Activated CD4-positive, alpha-beta T cell treated with anti-CD3 and anti-CD28 coated beads, Interleukin-2, amount 10 ng/mL, durations not matched to agents 24 days and 14 days (primary cell): ENCODE measurements at regions not wholly inside any gene's neighbourhood (a gene's known extent, or its start where the extent isn't known, plus 50 kb on each side); places are given as distances from the start of the nearest gene placed in this dataset.
"Not testable (repeated sequence)": the region's sequence is repeated elsewhere in the genome, so short reads cannot be mapped to it uniquely, and the experiment has no call there.

Experiments used
- DNase-seq: peaks from one replicate; pipeline ENCODE4 v3.0.0; 2022
- H3K27ac Mint-ChIP-seq: one replicate; pipeline ENCODE4 v1.8.0; 2022; ENCODE audit warnings: mild to moderate bottlenecking, mixed read lengths
- H3K27me3 Mint-ChIP-seq: one replicate; pipeline ENCODE4 v1.8.0; 2022; ENCODE audit warnings: mixed read lengths
- H3K36me3 Mint-ChIP-seq: one replicate; pipeline ENCODE4 v1.8.0; 2022; ENCODE audit warnings: low read depth, mild to moderate bottlenecking, mixed read lengths
- H3K4me1 Mint-ChIP-seq: one replicate; pipeline ENCODE4 v1.8.0; 2021; ENCODE audit warnings: mixed read lengths
- H3K4me3 Mint-ChIP-seq: one replicate; pipeline ENCODE4 v1.8.0; 2022; ENCODE audit warnings: mild to moderate bottlenecking, moderate library complexity, mixed read lengths
- H3K9me3 Mint-ChIP-seq: one replicate; pipeline ENCODE4 v1.8.0; 2021; ENCODE audit warnings: mixed read lengths
- intact Hi-C: fragments of 100-400 bp; cut with micrococcal nuclease; formaldehyde crosslinking; loops from one replicate; pipeline ENCODE4 v1.15.1; 2023

DNA sequence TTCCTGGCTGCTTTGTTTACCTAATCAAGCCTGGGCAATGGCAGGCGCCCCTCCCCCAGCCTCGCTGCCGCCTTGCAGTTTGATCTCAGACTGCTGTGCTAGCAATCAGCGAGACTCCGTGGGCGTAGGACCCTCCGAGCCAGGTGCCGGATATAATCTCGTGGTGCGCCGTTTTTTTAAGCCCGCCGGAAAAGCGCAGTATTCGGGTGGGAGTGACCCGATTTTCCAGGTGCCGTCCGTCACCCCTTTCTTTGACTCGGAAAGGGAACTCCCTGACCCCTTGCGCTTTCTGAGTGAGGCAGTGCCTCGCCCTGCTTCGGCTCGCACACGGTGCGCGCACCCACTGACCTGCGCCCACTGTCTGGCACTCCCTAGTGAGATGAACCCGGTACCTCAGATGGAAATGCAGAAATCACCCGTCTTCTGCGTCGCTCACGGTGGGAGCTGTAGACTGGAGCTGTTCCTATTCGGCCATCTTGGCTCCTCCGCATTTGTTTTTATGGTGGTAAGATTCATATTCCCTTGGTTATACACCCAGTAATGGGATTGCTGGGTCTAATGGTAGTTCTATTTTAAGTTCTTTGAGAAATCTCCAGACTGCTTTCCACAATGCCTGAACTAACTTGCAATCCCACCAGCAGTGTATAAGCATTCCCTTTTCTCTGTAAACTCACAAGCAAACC is 652.1 kb upstream of the LRFN5 start:
- DNase-seq, H3K36me3 Mint-ChIP-seq, H3K27me3 Mint-ChIP-seq, H3K27ac Mint-ChIP-seq, intact Hi-C loops, H3K4me1 Mint-ChIP-seq: not testable (repeated sequence)
- Mint-ChIP-seq H3K9me3 (peaks cover 17% of the 10 kb centered on the region), H3K4me3 (peak overlapping the region; percentile 44)

DNA sequence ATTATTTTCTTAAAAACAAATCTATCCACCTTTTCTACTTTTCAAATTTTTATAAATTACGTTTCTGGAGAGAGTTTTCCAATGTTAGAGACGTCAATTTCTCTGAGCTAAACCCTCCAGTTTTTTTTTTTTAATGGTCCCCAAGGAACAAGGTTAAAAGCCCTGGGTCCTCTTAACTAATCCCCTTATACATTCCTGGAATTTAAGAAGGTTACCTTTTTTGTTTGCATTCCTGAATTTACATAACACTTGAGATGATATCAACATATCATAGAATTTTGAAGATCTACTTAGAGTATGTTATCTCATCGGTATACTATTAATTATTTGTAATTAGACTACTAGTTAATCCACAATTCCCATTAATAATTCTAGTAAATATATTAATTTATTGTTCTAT is 662.2 kb upstream of the LRFN5 start:
- no peak for DNase-seq
- intact Hi-C loops, result no loop called here
- Mint-ChIP-seq H3K4me3 (no peak overlapping the region), H3K27ac (no peak overlapping the region), H3K36me3 (no peaks in the 10 kb centered on the region), H3K27me3 (no peaks in the 10 kb centered on the region), H3K4me1 (no peaks in the 10 kb centered on the region), H3K9me3 (no peaks in the 10 kb centered on the region)

DNA sequence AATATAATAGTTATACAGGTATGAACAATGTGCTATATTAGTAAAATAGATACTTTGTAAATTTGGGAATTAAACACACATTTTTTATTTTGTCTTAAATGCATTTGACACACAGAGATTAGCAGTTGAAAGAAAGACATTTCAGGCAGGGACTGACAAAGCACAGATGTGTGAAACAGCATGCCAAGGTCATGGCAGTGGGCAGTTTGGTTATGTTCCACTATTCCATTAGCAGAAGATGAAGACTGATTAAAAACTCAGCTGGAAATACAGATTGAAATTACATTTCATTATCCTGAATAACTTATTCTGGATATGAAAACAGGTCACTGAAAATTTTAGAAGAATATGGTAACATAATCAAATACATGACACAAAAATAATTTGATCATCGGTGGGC is 669.8 kb upstream of the LRFN5 start:
- Mint-ChIP-seq H3K36me3 (no peaks in the 10 kb centered on the region), H3K4me1 (no peaks in the 10 kb centered on the region), H3K27me3 (no peaks in the 10 kb centered on the region), H3K27ac (no peak overlapping the region), H3K4me3 (no peak overlapping the region), H3K9me3 (no peaks in the 10 kb centered on the region)
- no peak for DNase-seq
- intact Hi-C loops, result no loop called here

DNA sequence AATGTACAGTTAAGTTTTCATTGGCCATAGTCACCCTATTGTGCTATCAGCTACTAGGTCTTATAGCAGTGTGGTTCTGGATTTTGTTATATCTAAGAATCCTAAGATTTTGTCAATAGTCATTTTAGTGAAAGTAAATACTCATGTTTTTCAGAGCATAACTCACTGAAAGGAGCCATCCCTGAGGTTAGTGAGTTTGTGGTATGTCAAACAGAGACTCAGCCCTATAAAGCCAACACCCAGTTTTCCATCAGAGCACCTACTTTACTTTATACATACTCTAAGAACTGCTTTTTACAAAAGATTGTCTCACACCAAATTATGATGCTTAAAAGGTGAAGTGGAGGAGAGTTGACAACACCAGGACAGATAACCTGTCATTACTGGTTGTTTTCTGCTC is 686.3 kb upstream of the LRFN5 start:
- no peaks in the 10 kb centered on the region for H3K36me3 Mint-ChIP-seq
- no peak overlapping the region for H3K27ac Mint-ChIP-seq
- no peaks in the 10 kb centered on the region for H3K9me3 Mint-ChIP-seq
- no peaks in the 10 kb centered on the region for H3K4me1 Mint-ChIP-seq
- intact Hi-C loops, result no loop called here
- no peaks in the 10 kb centered on the region for H3K27me3 Mint-ChIP-seq
- no peak for DNase-seq
- H3K4me3 Mint-ChIP-seq, result no peak overlapping the region

DNA sequence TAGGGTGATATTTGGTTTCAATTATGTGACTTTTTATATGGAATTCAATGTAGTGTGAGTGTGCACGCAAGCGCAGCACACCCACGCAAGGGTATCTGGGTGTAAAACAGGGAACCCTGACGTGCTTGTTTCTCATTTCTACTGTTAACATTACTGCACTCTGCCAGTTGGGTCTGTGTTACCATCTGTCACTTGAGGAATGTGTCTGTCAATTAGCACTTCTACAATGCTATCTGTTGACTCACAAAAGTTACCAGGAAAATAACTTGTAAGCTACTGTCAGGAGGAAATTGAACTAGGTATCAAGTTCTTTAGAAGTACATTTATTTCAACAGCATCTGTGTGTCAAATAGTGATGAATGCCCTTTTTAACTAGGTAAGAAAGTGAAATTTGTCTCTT is 695.5 kb upstream of the LRFN5 start:
- H3K9me3 Mint-ChIP-seq, result no peaks in the 10 kb centered on the region
- H3K4me1 Mint-ChIP-seq, result no peaks in the 10 kb centered on the region
- DNase-seq, result no peak
- no peak overlapping the region for H3K4me3 Mint-ChIP-seq
- intact Hi-C loops, result no loop called here
- H3K27me3 Mint-ChIP-seq, result no peaks in the 10 kb centered on the region
- no peak overlapping the region for H3K27ac Mint-ChIP-seq
- H3K36me3 Mint-ChIP-seq, result no peaks in the 10 kb centered on the region

DNA sequence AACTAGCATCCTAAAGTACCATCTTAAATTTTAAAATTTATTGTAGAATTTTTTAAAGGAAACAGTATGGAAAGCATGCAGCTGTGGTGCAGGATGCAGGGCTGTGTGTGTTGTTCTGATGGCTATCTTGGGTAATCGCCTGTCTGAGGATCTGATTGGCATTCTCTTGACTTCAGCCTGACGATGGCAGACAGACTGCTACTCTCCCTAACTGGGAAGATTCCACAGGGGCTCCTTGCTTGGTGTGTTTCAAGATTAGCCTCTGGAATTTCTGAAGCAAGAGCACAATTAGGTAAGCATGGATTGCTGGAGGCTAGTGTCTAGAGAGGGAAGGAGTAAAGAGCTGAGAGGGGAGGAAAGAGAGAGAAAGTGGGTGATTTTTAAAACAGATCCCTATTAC is 696.8 kb upstream of the LRFN5 start:
- no peaks in the 10 kb centered on the region for H3K36me3 Mint-ChIP-seq
- no peaks in the 10 kb centered on the region for H3K27me3 Mint-ChIP-seq
- no peak overlapping the region for H3K4me3 Mint-ChIP-seq
- intact Hi-C loops, result no loop called here
- no peaks in the 10 kb centered on the region for H3K9me3 Mint-ChIP-seq
- no peak overlapping the region for H3K27ac Mint-ChIP-seq
- DNase-seq, result no peak
- no peaks in the 10 kb centered on the region for H3K4me1 Mint-ChIP-seq

DNA sequence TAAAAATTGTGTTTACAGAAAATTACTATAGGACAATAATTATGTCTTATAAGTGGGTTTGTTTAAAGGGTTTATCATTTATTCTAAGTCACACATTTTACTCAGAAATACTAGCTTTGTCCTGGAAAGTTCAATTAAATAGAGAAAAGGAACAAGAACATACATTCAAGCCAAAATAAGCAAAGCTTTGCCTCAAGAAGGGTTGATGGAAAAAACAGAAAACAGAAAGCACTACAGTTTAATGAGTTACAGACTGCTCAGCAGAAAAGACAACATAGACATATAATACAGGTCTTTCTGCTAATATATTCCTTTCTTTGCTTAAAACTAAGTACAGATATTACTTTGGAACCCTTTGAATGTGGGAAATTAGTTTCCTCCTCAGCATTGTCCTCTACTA is 703.0 kb upstream of the LRFN5 start:
- Mint-ChIP-seq H3K4me3 (no peak overlapping the region), H3K27me3 (no peaks in the 10 kb centered on the region), H3K36me3 (no peaks in the 10 kb centered on the region), H3K4me1 (no peaks in the 10 kb centered on the region), H3K9me3 (peaks cover 1% of the 10 kb centered on the region), H3K27ac (no peak overlapping the region)
- no peak for DNase-seq
- intact Hi-C loops, result no loop called here

DNA sequence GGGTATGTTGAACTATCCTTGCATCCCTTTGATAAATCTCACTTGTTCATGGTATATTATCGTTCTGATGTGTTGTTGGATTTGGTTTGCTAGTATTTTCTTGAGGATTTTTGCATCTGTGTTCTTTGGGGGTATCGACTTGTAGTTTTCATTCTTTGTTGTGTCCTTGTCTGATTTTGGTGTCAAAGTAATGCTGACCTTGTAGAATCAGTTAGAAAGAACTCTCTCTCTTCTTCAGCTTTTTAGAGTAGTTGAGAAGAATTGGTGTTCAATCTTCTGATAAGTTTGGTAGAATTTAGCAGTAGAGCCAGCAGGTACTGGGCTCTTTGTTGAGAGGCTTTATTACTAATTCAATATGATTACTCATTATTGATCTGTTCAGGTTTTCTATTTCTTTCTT is 707.2 kb upstream of the LRFN5 start:
- intact Hi-C loops, result no loop called here
- Mint-ChIP-seq H3K27ac (no peak overlapping the region), H3K36me3 (no peaks in the 10 kb centered on the region), H3K4me3 (no peak overlapping the region), H3K9me3 (peaks cover 9% of the 10 kb centered on the region), H3K4me1 (no peaks in the 10 kb centered on the region), H3K27me3 (no peaks in the 10 kb centered on the region)
- DNase-seq, result no peak

DNA sequence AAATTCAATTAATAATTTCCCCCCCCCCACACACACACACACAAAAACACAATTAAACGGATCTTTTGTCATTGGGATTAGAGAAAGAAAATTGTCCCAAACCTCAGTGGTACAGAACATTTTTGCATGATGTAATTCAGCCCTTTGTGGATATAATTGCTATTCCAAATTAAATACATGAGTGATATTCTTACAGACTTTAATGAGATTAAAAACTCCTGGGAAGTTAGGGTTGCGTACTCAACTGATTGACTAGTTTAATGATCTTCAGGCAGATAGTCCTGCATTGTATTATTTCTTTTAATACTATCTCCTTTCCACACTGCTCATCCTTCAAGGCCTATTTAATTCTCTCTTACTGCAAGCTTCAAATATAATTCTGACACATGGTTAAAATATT is 711.8 kb upstream of the LRFN5 start:
- intact Hi-C loops, result no loop called here
- no peak overlapping the region for H3K27ac Mint-ChIP-seq
- H3K4me3 Mint-ChIP-seq, result no peak overlapping the region

DNA sequence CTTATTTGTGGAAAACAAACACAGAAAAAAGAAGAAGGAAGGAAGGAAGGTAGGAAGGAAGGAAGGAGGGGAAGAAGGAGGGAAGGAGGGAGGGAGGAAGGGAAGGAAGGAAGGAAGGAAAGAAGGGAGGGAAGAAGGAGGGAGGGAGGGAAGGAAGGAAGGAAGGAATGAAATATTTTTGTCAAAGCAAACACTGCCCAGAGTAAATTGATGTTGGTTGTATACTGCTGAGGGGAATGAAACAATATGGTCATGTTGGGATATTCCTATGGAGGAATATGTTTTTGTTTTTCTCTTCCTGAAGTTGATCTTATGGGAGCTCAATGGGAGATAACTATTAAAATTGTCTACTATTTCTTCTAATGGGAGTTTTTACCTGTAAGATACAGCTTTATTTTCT is 717.5 kb upstream of the LRFN5 start:
- Mint-ChIP-seq H3K4me1 (no peaks in the 10 kb centered on the region), H3K27me3 (no peaks in the 10 kb centered on the region), H3K36me3 (no peaks in the 10 kb centered on the region), H3K4me3 (no peak overlapping the region), H3K9me3 (peaks cover 8% of the 10 kb centered on the region), H3K27ac (no peak overlapping the region)
- DNase-seq, result no peak
- intact Hi-C loops, result no loop called here

More for the DNA sequence above, 711.8 kb upstream of the LRFN5 start:
- no peaks in the 10 kb centered on the region for H3K27me3 Mint-ChIP-seq
- DNase-seq, result no peak
- H3K36me3 Mint-ChIP-seq, result no peaks in the 10 kb centered on the region
- peaks cover 17% of the 10 kb centered on the region for H3K9me3 Mint-ChIP-seq
- no peaks in the 10 kb centered on the region for H3K4me1 Mint-ChIP-seq

DNA sequence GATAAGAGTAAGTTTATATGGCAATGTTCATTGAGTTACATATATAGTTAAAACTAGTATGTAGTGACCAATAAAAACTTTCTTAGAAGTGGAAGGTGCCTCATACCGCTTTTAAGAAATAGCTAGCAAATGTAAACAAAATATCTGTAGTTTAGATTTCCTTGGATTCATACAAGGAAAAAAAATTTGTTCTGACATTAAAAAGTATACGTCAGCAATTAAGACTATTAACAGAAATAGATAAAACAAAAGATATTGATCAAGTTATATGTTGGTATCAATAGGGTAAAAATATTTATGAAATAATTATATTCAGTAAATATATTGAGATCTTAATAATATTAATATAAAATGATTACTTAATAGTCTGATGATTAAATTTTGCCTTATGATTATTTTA is 718.8 kb upstream of the LRFN5 start:
- no peak for DNase-seq
- intact Hi-C loops, result no loop called here
- no peak overlapping the region for H3K27ac Mint-ChIP-seq
- H3K36me3 Mint-ChIP-seq, result no peaks in the 10 kb centered on the region
- H3K27me3 Mint-ChIP-seq, result no peaks in the 10 kb centered on the region
- H3K4me1 Mint-ChIP-seq, result no peaks in the 10 kb centered on the region
- no peak overlapping the region for H3K4me3 Mint-ChIP-seq
- H3K9me3 Mint-ChIP-seq, result peaks cover 8% of the 10 kb centered on the region

DNA sequence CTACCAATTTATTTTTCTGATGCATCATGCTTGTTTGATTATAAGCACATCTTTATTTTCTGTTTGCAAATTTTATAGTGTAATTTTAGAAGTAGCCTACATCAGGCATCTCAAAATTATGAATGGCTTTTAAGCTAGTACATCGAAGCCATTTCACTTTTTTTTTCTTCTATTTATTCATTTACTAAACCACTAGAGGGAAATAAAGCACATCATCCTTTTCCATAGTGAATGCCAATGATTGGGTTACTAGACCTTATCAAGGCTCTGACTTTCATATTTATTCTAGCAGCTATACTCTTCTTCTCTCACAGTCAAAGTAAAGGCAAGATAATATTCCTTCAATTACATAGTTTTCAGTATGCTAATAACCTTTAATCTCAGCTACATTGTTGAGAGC is 736.4 kb upstream of the LRFN5 start:
- no peak overlapping the region for H3K27ac Mint-ChIP-seq
- no peaks in the 10 kb centered on the region for H3K36me3 Mint-ChIP-seq
- no peak overlapping the region for H3K4me3 Mint-ChIP-seq
- intact Hi-C loops, result no loop called here
- DNase-seq, result no peak
- no peaks in the 10 kb centered on the region for H3K4me1 Mint-ChIP-seq
- peaks cover 6% of the 10 kb centered on the region for H3K9me3 Mint-ChIP-seq
- no peaks in the 10 kb centered on the region for H3K27me3 Mint-ChIP-seq

DNA sequence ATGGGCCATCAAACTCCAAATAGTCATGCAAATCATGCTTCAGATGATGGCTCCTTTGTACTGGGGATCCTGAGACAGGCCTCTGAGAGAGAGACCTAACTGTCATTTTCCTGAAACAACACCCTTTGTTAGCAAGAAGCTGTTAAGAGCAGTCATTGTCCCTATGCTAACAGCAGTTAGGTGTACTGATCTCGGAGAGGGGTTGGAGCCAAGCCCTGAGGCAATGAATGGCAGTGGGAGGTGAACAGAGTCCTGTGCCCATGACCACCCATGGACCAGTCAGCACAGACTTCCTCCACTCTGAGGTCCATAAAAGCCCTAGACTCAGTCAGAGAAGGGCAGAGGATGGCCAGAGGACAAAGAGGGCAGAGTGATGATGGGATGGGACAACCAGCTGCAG is 747.6 kb upstream of the LRFN5 start:
- Mint-ChIP-seq H3K27me3 (no peaks in the 10 kb centered on the region), H3K27ac (no peak overlapping the region), H3K9me3 (peaks cover 6% of the 10 kb centered on the region), H3K4me3 (no peak overlapping the region), H3K36me3 (no peaks in the 10 kb centered on the region), H3K4me1 (no peaks in the 10 kb centered on the region)
- DNase-seq, result no peak
- intact Hi-C loops, result no loop called here

DNA sequence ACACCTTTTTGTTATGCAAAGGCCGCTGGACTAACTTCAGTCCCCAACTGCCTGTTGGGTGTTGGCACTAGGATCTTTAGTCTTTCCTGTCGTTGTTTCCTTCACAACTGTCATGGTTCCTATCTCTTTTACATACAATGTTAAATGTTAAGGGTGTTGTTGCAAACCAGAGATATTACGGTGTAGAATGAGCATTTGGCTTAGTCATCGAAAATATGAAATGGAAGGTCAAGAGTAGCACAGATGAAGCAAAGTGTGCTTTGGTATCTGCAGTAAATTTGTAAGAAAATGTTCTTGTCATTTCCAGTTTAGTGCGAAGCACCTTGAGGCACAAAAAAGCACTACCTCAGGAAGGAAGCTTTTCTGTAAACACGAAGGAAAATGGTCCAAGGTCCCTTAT is 751.3 kb upstream of the LRFN5 start:
- intact Hi-C loops, result no loop called here
- no peak for DNase-seq
- H3K9me3 Mint-ChIP-seq, result peaks cover 3% of the 10 kb centered on the region
- no peaks in the 10 kb centered on the region for H3K36me3 Mint-ChIP-seq
- no peaks in the 10 kb centered on the region for H3K27me3 Mint-ChIP-seq
- H3K27ac Mint-ChIP-seq, result no peak overlapping the region
- no peak overlapping the region for H3K4me3 Mint-ChIP-seq
- H3K4me1 Mint-ChIP-seq, result no peaks in the 10 kb centered on the region

DNA sequence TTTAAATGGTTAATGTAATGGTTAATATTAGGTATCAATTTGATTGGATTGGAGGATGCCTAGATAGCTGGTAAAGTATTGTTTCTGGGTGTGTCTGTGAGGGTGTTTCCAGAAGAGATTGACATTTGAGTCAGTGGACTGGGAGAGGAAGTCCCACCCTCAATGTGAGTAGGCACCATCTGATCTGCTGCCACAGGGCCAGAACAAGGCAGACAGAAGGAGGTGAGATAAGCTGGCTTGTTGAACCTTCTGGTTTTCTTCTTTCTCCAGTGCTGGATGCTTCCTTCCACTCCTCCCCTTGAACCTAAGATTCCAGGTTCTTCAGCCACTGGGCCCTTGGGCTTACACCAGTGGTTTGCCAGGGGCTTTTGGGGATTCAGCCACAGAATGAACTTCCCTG is 756.5 kb upstream of the LRFN5 start:
- H3K4me3 Mint-ChIP-seq, result no peak overlapping the region
- no peak for DNase-seq
- H3K27ac Mint-ChIP-seq, result no peak overlapping the region
- intact Hi-C loops, result no loop called here
- H3K27me3 Mint-ChIP-seq, result no peaks in the 10 kb centered on the region
- no peaks in the 10 kb centered on the region for H3K4me1 Mint-ChIP-seq
- no peaks in the 10 kb centered on the region for H3K9me3 Mint-ChIP-seq
- no peaks in the 10 kb centered on the region for H3K36me3 Mint-ChIP-seq
